PFSK-1 (cell line): ENCODE measurements at regions not wholly inside any gene's neighbourhood (a gene's known extent, or its start where the extent isn't known, plus 50 kb on each side); places are given as distances from the start of the nearest gene placed in this dataset.

Experiments
- FOXP2 ChIP-seq: optimal IDR thresholded peaks from 2 replicates; pipeline ENCODE3; 2011; ENCODE audit warnings: borderline replicate concordance, control low read depth, inconsistent platforms; ENCODE audit not compliant: insufficient read depth; ENCODE audit errors: extremely low read length, extremely low read depth
- POLR2AphosphoS5 ChIP-seq: IDR thresholded peaks from 2 replicates; pipeline ENCODE4 v1.6.1; 2012; ENCODE audit warnings: low read depth, mild to moderate bottlenecking, control low read depth, low read length, moderate library complexity
- SIN3A ChIP-seq: IDR thresholded peaks from 2 replicates; pipeline ENCODE4 v1.6.1; 2012; ENCODE audit warnings: mild to moderate bottlenecking, low read length, moderate library complexity, borderline replicate concordance; ENCODE audit not compliant: insufficient read depth
- TAF1 ChIP-seq: IDR thresholded peaks from 2 replicates; pipeline ENCODE4 v1.6.1; 2012; ENCODE audit warnings: low read length, control low read depth, borderline replicate concordance; ENCODE audit not compliant: insufficient read depth
- TF ChIP-seq, protein P1 (sequence below), 2 experiments: IDR thresholded peaks; 2 replicates each; pipeline versions ENCODE4 v1.6.1 to v1.8.0; 2011 to 2012; ENCODE audit warnings: low read depth in 2 of 2, low read length in 2 of 2, control low read depth in 1 of 2, inconsistent platforms in 1 of 2, mild to moderate bottlenecking in 1 of 2, moderate library complexity in 1 of 2; ENCODE audit not compliant: insufficient read depth in 1 of 2

- TF ChIP-seq, protein P1, sequence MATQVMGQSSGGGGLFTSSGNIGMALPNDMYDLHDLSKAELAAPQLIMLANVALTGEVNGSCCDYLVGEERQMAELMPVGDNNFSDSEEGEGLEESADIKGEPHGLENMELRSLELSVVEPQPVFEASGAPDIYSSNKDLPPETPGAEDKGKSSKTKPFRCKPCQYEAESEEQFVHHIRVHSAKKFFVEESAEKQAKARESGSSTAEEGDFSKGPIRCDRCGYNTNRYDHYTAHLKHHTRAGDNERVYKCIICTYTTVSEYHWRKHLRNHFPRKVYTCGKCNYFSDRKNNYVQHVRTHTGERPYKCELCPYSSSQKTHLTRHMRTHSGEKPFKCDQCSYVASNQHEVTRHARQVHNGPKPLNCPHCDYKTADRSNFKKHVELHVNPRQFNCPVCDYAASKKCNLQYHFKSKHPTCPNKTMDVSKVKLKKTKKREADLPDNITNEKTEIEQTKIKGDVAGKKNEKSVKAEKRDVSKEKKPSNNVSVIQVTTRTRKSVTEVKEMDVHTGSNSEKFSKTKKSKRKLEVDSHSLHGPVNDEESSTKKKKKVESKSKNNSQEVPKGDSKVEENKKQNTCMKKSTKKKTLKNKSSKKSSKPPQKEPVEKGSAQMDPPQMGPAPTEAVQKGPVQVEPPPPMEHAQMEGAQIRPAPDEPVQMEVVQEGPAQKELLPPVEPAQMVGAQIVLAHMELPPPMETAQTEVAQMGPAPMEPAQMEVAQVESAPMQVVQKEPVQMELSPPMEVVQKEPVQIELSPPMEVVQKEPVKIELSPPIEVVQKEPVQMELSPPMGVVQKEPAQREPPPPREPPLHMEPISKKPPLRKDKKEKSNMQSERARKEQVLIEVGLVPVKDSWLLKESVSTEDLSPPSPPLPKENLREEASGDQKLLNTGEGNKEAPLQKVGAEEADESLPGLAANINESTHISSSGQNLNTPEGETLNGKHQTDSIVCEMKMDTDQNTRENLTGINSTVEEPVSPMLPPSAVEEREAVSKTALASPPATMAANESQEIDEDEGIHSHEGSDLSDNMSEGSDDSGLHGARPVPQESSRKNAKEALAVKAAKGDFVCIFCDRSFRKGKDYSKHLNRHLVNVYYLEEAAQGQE (IDR thresholded peaks at IDR 0.05; ENCODE audit: insufficient read depth in 1 of 2, low read depth in 2 of 2, low read length in 2 of 2): no peak
- TF ChIP-seq TAF1 (no peak), POLR2AphosphoS5 (no peak), SIN3A (no peak)
Observed at GRCh38 chr22:48711031-48711431, 1116.6 kb downstream of the BRD1 start.

DNA sequence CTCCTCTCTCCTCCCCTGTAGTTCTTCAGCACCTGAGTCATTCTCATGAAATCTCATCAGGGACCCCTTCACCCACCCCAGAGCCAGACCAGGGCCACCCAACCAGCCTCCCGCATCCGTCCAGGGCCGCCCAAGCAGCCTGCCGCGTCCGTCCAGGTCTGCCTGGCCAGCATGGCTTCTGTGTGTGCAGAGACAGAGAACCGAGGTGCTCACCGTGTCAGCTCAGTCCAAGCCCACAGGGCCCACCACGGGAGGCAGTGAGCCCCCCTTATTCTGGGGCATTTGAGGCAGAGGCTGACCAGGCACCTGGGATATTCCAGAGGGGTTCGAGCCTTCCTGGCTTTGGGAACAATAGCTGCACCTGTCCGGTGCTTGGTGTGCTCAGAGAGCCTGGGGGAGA lies 1117.3 kb downstream of the BRD1 start:
- no peak for TF ChIP-seq FOXP2
- TF ChIP-seq SIN3A: no peak
- TF ChIP-seq TAF1: no peak
- TF ChIP-seq, protein P1 (IDR thresholded peaks at IDR 0.05; ENCODE audit: insufficient read depth in 1 of 2, low read depth in 2 of 2, low read length in 2 of 2): no peak
- TF ChIP-seq POLR2AphosphoS5: no peak

DNA sequence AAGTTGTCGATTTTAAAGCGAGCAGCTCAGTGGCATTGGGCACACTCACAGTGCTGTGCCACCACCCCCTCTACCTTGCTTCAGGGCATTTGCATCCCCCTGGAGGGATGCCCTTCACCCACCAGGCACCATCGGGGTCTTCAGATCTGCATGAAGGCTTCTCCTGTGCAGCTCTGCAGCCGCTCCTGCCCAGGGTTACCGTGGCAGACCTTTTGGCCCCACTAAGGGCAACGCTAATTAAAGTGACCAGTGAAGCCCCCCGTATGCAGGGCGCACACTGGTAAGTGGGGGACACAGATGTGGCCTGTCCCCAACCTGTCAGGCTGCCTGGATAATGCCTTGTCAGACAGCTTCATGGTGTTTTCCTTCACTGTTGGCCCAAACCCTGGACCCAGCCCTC lies 1117.7 kb downstream of the BRD1 start:
- TF ChIP-seq TAF1 (no peak), FOXP2 (no peak), SIN3A (no peak), POLR2AphosphoS5 (no peak)
- TF ChIP-seq, protein P1 (IDR thresholded peaks at IDR 0.05; ENCODE audit: insufficient read depth in 1 of 2, low read depth in 2 of 2, low read length in 2 of 2): no peak

GRCh38 chr22:48709453-48709852 lies 1118.2 kb downstream of the BRD1 start:
- TF ChIP-seq POLR2AphosphoS5: no peak
- TF ChIP-seq, protein P1 (IDR thresholded peaks at IDR 0.05; ENCODE audit: insufficient read depth in 1 of 2, low read depth in 2 of 2, low read length in 2 of 2): no peak
- TF ChIP-seq SIN3A: no peak
- no peak for TF ChIP-seq FOXP2
- TF ChIP-seq TAF1: no peak

DNA sequence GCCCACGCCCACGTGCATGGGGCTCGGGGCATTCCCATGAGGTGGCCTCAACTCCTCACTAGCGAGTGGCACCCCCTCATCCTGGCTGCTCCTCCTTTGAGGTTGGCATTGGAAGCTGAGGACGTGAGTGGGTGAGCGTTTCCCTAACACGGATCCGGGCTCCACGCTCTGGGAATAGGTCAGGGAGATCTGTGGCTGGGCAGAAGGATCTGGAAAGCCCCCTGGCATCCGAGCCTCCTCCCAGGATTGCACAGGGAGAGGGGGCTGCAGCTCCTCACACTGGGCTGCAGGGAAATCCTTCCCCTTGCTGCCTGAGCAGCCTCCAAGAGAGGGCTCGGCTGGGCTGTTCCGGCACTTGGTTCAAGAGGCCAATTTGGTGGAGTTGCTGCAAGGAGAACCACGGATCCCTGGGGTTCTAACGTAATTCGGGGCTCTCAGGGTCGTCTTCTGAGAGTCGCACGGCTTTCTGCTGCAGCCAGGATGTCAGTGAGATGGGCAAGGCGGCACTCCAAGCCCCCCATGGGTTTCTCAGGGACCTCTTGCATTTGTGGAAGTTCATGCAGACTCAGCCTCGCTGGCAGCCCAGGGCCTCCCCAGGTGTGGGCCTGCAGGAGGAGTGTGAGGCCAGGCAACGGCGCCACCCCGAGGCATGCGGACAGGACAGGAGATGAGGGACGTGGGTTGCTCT lies 1119.0 kb downstream of the BRD1 start:
- no peak for TF ChIP-seq SIN3A
- TF ChIP-seq, protein P1 (IDR thresholded peaks at IDR 0.05; ENCODE audit: insufficient read depth in 1 of 2, low read depth in 2 of 2, low read length in 2 of 2): no peak
